GM19438 (cell line): ENCODE measurements at regions not wholly inside any gene's neighbourhood (a gene's known extent, or its start where the extent isn't known, plus 50 kb on each side); places are given as distances from the start of the nearest gene placed in this dataset.

ENCODE experiments used
- ATAC-seq: cut with Tn5 transposase; IDR thresholded peaks from one replicate; pipeline ENCODE4 v1.9.1; 2021; ENCODE audit warnings: low read depth; ENCODE audit not compliant: unreplicated experiment

- no peak for ATAC-seq
Observed at GRCh38 chr15:26378304-26378703, 394.6 kb downstream of the GABRB3 start.

- ATAC-seq = no peak
Observed at GRCh38 chr15:26376243-26376642, 396.6 kb downstream of the GABRB3 start.

GRCh38 chr15:26374806-26375205 lies 398.1 kb downstream of the GABRB3 start:
- no peak for ATAC-seq

GRCh38 chr15:26372706-26373105 lies 400.2 kb downstream of the GABRB3 start:
- ATAC-seq = no peak

GRCh38 chr15:26365077-26365476 lies 407.8 kb downstream of the GABRB3 start:
- ATAC-seq = no peak

GRCh38 chr15:26359855-26360254 lies 413.0 kb downstream of the GABRB3 start:
- no peak for ATAC-seq

GRCh38 chr15:26358708-26359107 lies 414.2 kb downstream of the GABRB3 start:
- no peak for ATAC-seq

- no peak for ATAC-seq
Observed at GRCh38 chr15:26357653-26358052, 415.2 kb downstream of the GABRB3 start.

- ATAC-seq = no peak
Observed at GRCh38 chr15:26355472-26356074, 417.3 kb downstream of the GABRB3 start.

- no peak for ATAC-seq
Observed at GRCh38 chr15:26352909-26353308, 420.0 kb downstream of the GABRB3 start.

- ATAC-seq = no peak
Observed at GRCh38 chr15:26352406-26352805, 420.5 kb downstream of the GABRB3 start.

- no peak for ATAC-seq
Observed at GRCh38 chr15:26325495-26325894, 447.4 kb downstream of the GABRB3 start.

GRCh38 chr15:26323566-26323965 lies 449.3 kb downstream of the GABRB3 start:
- no peak for ATAC-seq

- ATAC-seq = no peak
Observed at GRCh38 chr15:26318689-26319088, 454.2 kb downstream of the GABRB3 start.

- ATAC-seq = no peak
Observed at GRCh38 chr15:26314577-26314976, 451.4 kb upstream of the ATP10A start.

GRCh38 chr15:26311710-26312236 lies 448.6 kb upstream of the ATP10A start:
- no peak for ATAC-seq

GRCh38 chr15:26298659-26299170 lies 435.6 kb upstream of the ATP10A start:
- ATAC-seq = no peak

- no peak for ATAC-seq
Observed at GRCh38 chr15:26298010-26298658, 435.0 kb upstream of the ATP10A start.

- ATAC-seq = no peak
Observed at GRCh38 chr15:26295336-26296085, 432.4 kb upstream of the ATP10A start.

GRCh38 chr15:26294059-26294689 lies 431.0 kb upstream of the ATP10A start:
- ATAC-seq = no peak

- ATAC-seq = no peak
Observed at GRCh38 chr15:26287381-26287780, 424.3 kb upstream of the ATP10A start.
